HepG2 (cell line): ENCODE measurements at regions not wholly inside any gene's neighbourhood (a gene's known extent, or its start where the extent isn't known, plus 50 kb on each side); places are given as distances from the start of the nearest gene placed in this dataset.

ENCODE experiments used
- ATAC-seq: fragments of 200-7000 bp; cut with Tn5 transposase; 3 replicates; pipeline ENCODE4 v1.9.1; 2020; ENCODE audit warnings: mild to moderate bottlenecking, moderate library complexity
- BruUV-seq: library from RNA; stranded (reverse); fragments of 400-500 nt; replicated peaks from 2 replicates; lab custom pipeline; 2021; lab: Mats Ljungman, UMichigan
- CTCF ChIA-PET: fragments of 300-600 bp; formaldehyde crosslinking; extraction: SDS; loops from one replicate; lab custom pipeline; 2021; ENCODE audit warnings: low total read pairs, inconsistent platforms, low intra/inter-chr PET ratio; lab: Yijun Ruan, JAX
- POLR2A ChIA-PET: fragments of 350-600 bp; sonication (Branson Sonifier 250); formaldehyde crosslinking; loops from one replicate; lab custom pipeline; 2020; ENCODE audit warnings: antibody characterized with exemption, inconsistent platforms; lab: Yijun Ruan, JAX
- DNase-seq: peaks from one replicate; pipeline ENCODE4 v3.0.0-alpha.2; 2015; ENCODE audit warnings: low spot score
- FAIRE-seq: peaks from 3 replicates; lab custom pipeline; 2011; peaks lifted over from hg19 to GRCh38; lab: Jason Lieb, UNC
- H2AFZ ChIP-seq: one replicate; pipeline ENCODE4 v1.6.1; 2011; ENCODE audit warnings: low read length, inconsistent platforms
- H3K27ac ChIP-seq: fragments of 300-600 bp; 3 replicates; pipeline ENCODE4 v1.8.0; 2011; ENCODE audit warnings: mixed run types, mild to moderate bottlenecking, mixed read lengths, low read length, inconsistent platforms; ENCODE audit not compliant: insufficient read depth; ENCODE audit errors: extremely low read length
- H3K27me3 ChIP-seq, 2 experiments: fragments of 200-600 bp in 1 of 2; 2 replicates in 1 of 2; 3 replicates in 1 of 2; pipeline versions ENCODE4 v1.6.0 to v1.8.0; 2011; ENCODE audit warnings: low read length in 2 of 2, mild to moderate bottlenecking in 2 of 2, moderate library complexity in 2 of 2, inconsistent platforms in 1 of 2; ENCODE audit not compliant: insufficient read depth in 2 of 2, control insufficient read depth in 1 of 2
- H3K36me3 ChIP-seq, 2 experiments: fragments of 200-600 bp in 1 of 2; replicated peaks in 1 of 2; 2 replicates in 1 of 2; 3 replicates in 1 of 2; pipeline versions ENCODE4 v1.5.1 to v1.8.0; 2011; ENCODE audit warnings: low read length in 2 of 2, inconsistent platforms in 1 of 2; ENCODE audit not compliant: insufficient read depth in 2 of 2, control insufficient read depth in 1 of 2
- H3K4me1 ChIP-seq: 2 replicates; pipeline ENCODE4 v1.5.1; 2012; ENCODE audit warnings: low read length, inconsistent platforms; ENCODE audit not compliant: insufficient read depth
- H3K4me2 ChIP-seq: 2 replicates; pipeline ENCODE4 v1.6.0; 2011; ENCODE audit warnings: low read depth, low read length, inconsistent platforms
- H3K4me3 ChIP-seq, 3 experiments: fragments of 200-600 bp in 1 of 3; sonication (generic), shearing (Covaris generic) in 1 of 3; replicated peaks in 1 of 3; 2 replicates each; pipeline ENCODE4 v1.5.1; 2011 to 2016; ENCODE audit warnings: low read length in 3 of 3, inconsistent platforms in 2 of 3, low read depth in 2 of 3, mild to moderate bottlenecking in 2 of 3, control low read depth in 1 of 3, mixed read lengths in 1 of 3; ENCODE audit not compliant: insufficient read depth in 1 of 3
- H3K79me2 ChIP-seq: one replicate; pipeline ENCODE4 v1.6.1; 2011; ENCODE audit warnings: low read length, inconsistent platforms; ENCODE audit not compliant: insufficient read depth
- H3K9ac ChIP-seq: 2 replicates; pipeline ENCODE4 v1.6.0; 2011; ENCODE audit warnings: mild to moderate bottlenecking, low read depth, low read length, inconsistent platforms; ENCODE audit not compliant: insufficient read depth
- H3K9me3 ChIP-seq: 2 replicates; pipeline ENCODE4 v1.5.1; 2012; ENCODE audit warnings: mild to moderate bottlenecking, low read length
- H4K20me1 ChIP-seq: 2 replicates; pipeline ENCODE4 v1.6.0; 2011; ENCODE audit warnings: inconsistent platforms, mild to moderate bottlenecking, low read length, moderate library complexity; ENCODE audit not compliant: insufficient read depth
- ARID5B ChIP-seq: IDR thresholded peaks from 2 replicates; pipeline ENCODE4 v1.4.0; 2020; ENCODE audit warnings: mild to moderate bottlenecking, missing genetic modification reagents
- HNRNPK ChIP-seq: fragments of 200-400 bp; formaldehyde crosslinking; IDR thresholded peaks from 2 replicates; pipeline ENCODE4 v1.6.1; 2018; ENCODE audit warnings: low read length, low read depth, moderate library complexity, mild to moderate bottlenecking; ENCODE audit not compliant: poor library complexity, severe bottlenecking
- SIN3A ChIP-seq: IDR thresholded peaks from 2 replicates; pipeline ENCODE4 v1.6.1; 2011; ENCODE audit warnings: low read depth, mild to moderate bottlenecking, control low read depth, low read length, borderline replicate concordance
- ZBED4 ChIP-seq: sonication (generic); formaldehyde crosslinking; IDR thresholded peaks from 2 replicates; pipeline ENCODE4 v1.4.0; 2020; ENCODE audit warnings: missing genetic modification reagents, borderline replicate concordance
- ZNF12 ChIP-seq: sonication (generic); formaldehyde crosslinking; IDR thresholded peaks from 2 replicates; pipeline ENCODE4 v1.5.0; 2020; ENCODE audit warnings: missing genetic modification reagents
- ZNF292 ChIP-seq: sonication (generic); formaldehyde crosslinking; IDR thresholded peaks from 2 replicates; pipeline ENCODE4 v1.8.1; 2022; ENCODE audit warnings: mild to moderate bottlenecking, low read depth, missing genetic modification reagents, borderline replicate concordance
- ZNF549 ChIP-seq: sonication (generic); formaldehyde crosslinking; IDR thresholded peaks from 2 replicates; pipeline ENCODE4 v1.5.0; 2020; ENCODE audit warnings: missing genetic modification reagents
- ZNF616 ChIP-seq: sonication (generic); formaldehyde crosslinking; IDR thresholded peaks from 2 replicates; pipeline ENCODE4 v1.5.0; 2020; ENCODE audit warnings: low read depth, mild to moderate bottlenecking, missing genetic modification reagents
- in situ Hi-C: cut with HindIII; loops from 2 replicates; pipeline ENCODE4 v1.10.0; 2017; ENCODE audit warnings: low pct_unique_long_range_greater_than_20kb; ENCODE audit not compliant: extremely low pct_ligation_motif_present
- intact Hi-C: fragments of 100-400 bp; cut with micrococcal nuclease; formaldehyde crosslinking; loops from one replicate; pipeline ENCODE4 v1.10.0; 2022; ENCODE audit not compliant: unreplicated experiment

- H3K36me3 ChIP-seq: no peaks in the 10 kb centered on the region
- no peak for DNase-seq
- no peaks in the 10 kb centered on the region for H3K9me3 ChIP-seq
- no peak overlapping the region for H3K9ac ChIP-seq
- no peaks in the 10 kb centered on the region for H3K4me1 ChIP-seq
- TF ChIP-seq SIN3A (no peak), ZNF549 (CRISPR knock-in tag) (no peak), HNRNPK (no peak), ZNF12 (0 out of 2 replicates have a peak, but pooled peaks have one; percentile 53), ZNF292 (CRISPR knock-in tag) (no peak), ARID5B (CRISPR knock-in tag) (no peak), ZNF616 (no peak), ZBED4 (CRISPR knock-in tag) (no peak)
- H3K27ac ChIP-seq: no peak overlapping the region
- H4K20me1 ChIP-seq: no peaks in the 10 kb centered on the region
- ATAC-seq: no peak
- no peak overlapping the region for H2AFZ ChIP-seq
- BruUV-seq: no TSS peak
- in situ Hi-C loops (no loop called here), intact Hi-C loops (no loop called here)
- FAIRE-seq: no peak
- CTCF ChIA-PET: no interaction called here
- no peak overlapping the region for H3K4me3 ChIP-seq
- POLR2A ChIA-PET: no interaction called here
- H3K27me3 ChIP-seq: peaks cover 3 to 4% of the 10 kb centered on the region in 2 experiments; a peak in 2 of 5 replicates
- no peaks in the 10 kb centered on the region for H3K79me2 ChIP-seq
- H3K4me2 ChIP-seq: no peak overlapping the region
Measured at GRCh38 chr14:53510281-53510912, 357.3 kb upstream of the DDHD1 start.
